OCI-LY7 (cell line): ENCODE measurements at regions not wholly inside any gene's neighbourhood (a gene's known extent, or its start where the extent isn't known, plus 50 kb on each side); places are given as distances from the start of the nearest gene placed in this dataset.

ENCODE experiments used
- BruUV-seq: library from RNA; stranded (reverse); fragments of 400-500 nt; replicated peaks from 2 replicates; lab custom pipeline; 2021; lab: Mats Ljungman, UMichigan
- CTCF ChIA-PET: fragments of 300-600 bp; sonication (Branson Sonifier 250); formaldehyde crosslinking; loops from one replicate; lab custom pipeline; 2022; ENCODE audit warnings: antibody characterized with exemption; ENCODE audit not compliant: unreplicated experiment; lab: Charles Lee
- POLR2A ChIA-PET: fragments of 300-600 bp; sonication (Branson Sonifier 250); formaldehyde crosslinking; loops from one replicate; lab custom pipeline; 2022; ENCODE audit warnings: antibody characterized with exemption; lab: Charles Lee
- DNase-seq: peaks from one replicate; pipeline ENCODE4 v3.0.0-alpha.2; 2015; ENCODE audit warnings: low spot score
- H2AFZ ChIP-seq: fragments of 200-600 bp; sonication (generic), shearing (Covaris generic); 2 replicates; pipeline ENCODE4 v1.6.1; 2014; ENCODE audit warnings: mild to moderate bottlenecking, antibody characterized with exemption, low read length, moderate library complexity
- H3K27ac ChIP-seq: fragments of 200-600 bp; sonication (generic); 2 replicates; pipeline ENCODE4 v1.5.1; 2014; ENCODE audit warnings: mixed run types, low read depth, mild to moderate bottlenecking, moderate library complexity, low read length, inconsistent platforms; ENCODE audit not compliant: poor library complexity, severe bottlenecking
- H3K36me3 ChIP-seq: fragments of 200-600 bp; sonication (generic); 2 replicates; pipeline ENCODE4 v1.6.1; 2014; ENCODE audit warnings: mild to moderate bottlenecking, antibody characterized with exemption, low read length, moderate library complexity, mixed read lengths; ENCODE audit not compliant: insufficient read depth
- H3K4me1 ChIP-seq: fragments of 200-600 bp; sonication (generic); 2 replicates; pipeline ENCODE4 v1.5.1; 2014; ENCODE audit warnings: mild to moderate bottlenecking, low read length; ENCODE audit not compliant: insufficient read depth, poor library complexity, severe bottlenecking
- H3K4me2 ChIP-seq: fragments of 200-600 bp; sonication (generic); 2 replicates; pipeline ENCODE4 v1.6.1; 2014; ENCODE audit warnings: mild to moderate bottlenecking, low read length
- H3K4me3 ChIP-seq: fragments of 200-600 bp; sonication (generic); 2 replicates; pipeline ENCODE4 v1.5.1; 2014; ENCODE audit warnings: mild to moderate bottlenecking, low read depth, low read length; ENCODE audit not compliant: poor library complexity, severe bottlenecking
- H3K79me2 ChIP-seq: fragments of 200-600 bp; sonication (generic); 2 replicates; pipeline ENCODE4 v1.6.1; 2016; ENCODE audit warnings: low read depth, mild to moderate bottlenecking, low read length, moderate library complexity, mixed read lengths; ENCODE audit not compliant: insufficient read depth
- H3K9me2 ChIP-seq: fragments of 200-600 bp; sonication (generic); 2 replicates; pipeline ENCODE4 v1.6.1; 2016; ENCODE audit warnings: mild to moderate bottlenecking, low read length, mixed read lengths; ENCODE audit not compliant: insufficient read depth
- H3K9me3 ChIP-seq: fragments of 200-600 bp; sonication (generic); 2 replicates; pipeline ENCODE4 v1.6.1; 2014; ENCODE audit warnings: mild to moderate bottlenecking, mixed run types, low read length, mixed read lengths
- H4K20me1 ChIP-seq: fragments of 200-600 bp; sonication (generic); 2 replicates; pipeline ENCODE4 v1.6.1; 2014; ENCODE audit warnings: mild to moderate bottlenecking, antibody characterized with exemption, low read length, moderate library complexity, mixed read lengths; ENCODE audit not compliant: insufficient read depth
- EZH2phosphoT487 ChIP-seq: fragments of 200-600 bp; sonication (generic); IDR thresholded peaks from 2 replicates; pipeline ENCODE4 v1.6.1; 2018; ENCODE audit warnings: low read depth, borderline replicate concordance, mild to moderate bottlenecking, mixed run types, antibody characterized with exemption, low read length, moderate library complexity, mixed read lengths
- intact Hi-C: fragments of 100-400 bp; cut with micrococcal nuclease; formaldehyde crosslinking; loops from one replicate; pipeline ENCODE4 v1.10.0; 2022; ENCODE audit not compliant: unreplicated experiment
- TF ChIP-seq, protein P1 (sequence below): fragments of 200-600 bp; sonication (generic); conservative IDR thresholded peaks from 2 replicates; pipeline ENCODE4 v1.5.1; 2014; ENCODE audit warnings: mild to moderate bottlenecking, antibody characterized with exemption, low read length, moderate library complexity, mixed read lengths

DNA sequence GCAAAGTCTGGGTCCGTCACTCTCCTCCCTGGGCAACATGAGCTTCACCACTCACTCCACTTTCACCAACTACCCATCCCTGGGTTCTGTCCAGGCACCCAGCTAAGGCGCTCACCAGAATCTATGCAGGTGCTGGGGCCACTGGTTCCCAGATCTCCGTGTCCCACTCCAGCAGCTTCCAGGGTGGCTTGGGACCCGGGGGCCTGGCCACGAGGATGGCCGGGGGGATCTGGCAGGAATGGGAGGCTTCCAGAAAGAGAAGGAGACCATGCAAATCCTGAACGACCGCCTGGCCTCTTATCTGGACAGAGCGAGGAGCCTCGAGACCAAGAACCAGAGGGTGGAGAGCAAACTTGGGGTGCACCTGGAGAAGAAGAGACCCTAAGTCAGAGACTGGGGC lies 1611.0 kb upstream of the ACO1 start:
- Histone ChIP-seq H3K36me3 (no peaks in the 10 kb centered on the region), H2AFZ (no peak overlapping the region), H3K27ac (no peak overlapping the region), H3K9me3 (no peaks in the 10 kb centered on the region), H3K4me2 (no peak overlapping the region), H3K4me3 (no peak overlapping the region), H3K9me2 (no peaks in the 10 kb centered on the region), H3K79me2 (no peaks in the 10 kb centered on the region), H3K4me1 (no peaks in the 10 kb centered on the region), H4K20me1 (no peaks in the 10 kb centered on the region)
- ChIA-PET CTCF (no interaction called here), POLR2A (no interaction called here)
- no TSS peak for BruUV-seq
- DNase-seq = no peak
- intact Hi-C loops = no loop called here
- TF ChIP-seq, protein P1, sequence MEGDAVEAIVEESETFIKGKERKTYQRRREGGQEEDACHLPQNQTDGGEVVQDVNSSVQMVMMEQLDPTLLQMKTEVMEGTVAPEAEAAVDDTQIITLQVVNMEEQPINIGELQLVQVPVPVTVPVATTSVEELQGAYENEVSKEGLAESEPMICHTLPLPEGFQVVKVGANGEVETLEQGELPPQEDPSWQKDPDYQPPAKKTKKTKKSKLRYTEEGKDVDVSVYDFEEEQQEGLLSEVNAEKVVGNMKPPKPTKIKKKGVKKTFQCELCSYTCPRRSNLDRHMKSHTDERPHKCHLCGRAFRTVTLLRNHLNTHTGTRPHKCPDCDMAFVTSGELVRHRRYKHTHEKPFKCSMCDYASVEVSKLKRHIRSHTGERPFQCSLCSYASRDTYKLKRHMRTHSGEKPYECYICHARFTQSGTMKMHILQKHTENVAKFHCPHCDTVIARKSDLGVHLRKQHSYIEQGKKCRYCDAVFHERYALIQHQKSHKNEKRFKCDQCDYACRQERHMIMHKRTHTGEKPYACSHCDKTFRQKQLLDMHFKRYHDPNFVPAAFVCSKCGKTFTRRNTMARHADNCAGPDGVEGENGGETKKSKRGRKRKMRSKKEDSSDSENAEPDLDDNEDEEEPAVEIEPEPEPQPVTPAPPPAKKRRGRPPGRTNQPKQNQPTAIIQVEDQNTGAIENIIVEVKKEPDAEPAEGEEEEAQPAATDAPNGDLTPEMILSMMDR = no peak
- no peak for TF ChIP-seq EZH2phosphoT487

DNA sequence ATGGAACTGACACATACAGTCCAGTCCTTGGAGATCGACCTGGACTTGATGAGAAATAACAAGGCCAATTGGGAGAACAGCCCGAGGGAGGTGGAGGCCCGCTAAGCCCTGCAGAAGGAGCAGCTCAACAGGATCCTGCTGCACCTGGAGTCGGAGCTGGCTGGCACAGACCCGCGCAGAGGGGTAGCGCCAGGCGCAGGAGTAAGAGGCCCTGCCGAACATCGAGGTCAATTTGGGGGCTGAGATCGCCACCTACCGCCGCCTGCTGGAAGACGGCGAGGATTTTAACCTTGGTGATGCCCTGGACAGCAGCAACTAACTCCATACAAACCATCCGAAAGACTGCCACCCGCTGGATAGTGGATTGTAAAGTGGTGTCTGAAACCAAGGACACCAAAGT lies 1610.1 kb upstream of the ACO1 start:
- Histone ChIP-seq H3K79me2 (no peaks in the 10 kb centered on the region), H3K4me1 (no peaks in the 10 kb centered on the region), H3K9me3 (no peaks in the 10 kb centered on the region), H3K9me2 (no peaks in the 10 kb centered on the region), H4K20me1 (no peaks in the 10 kb centered on the region), H3K4me3 (no peak overlapping the region), H2AFZ (no peak overlapping the region), H3K36me3 (no peaks in the 10 kb centered on the region), H3K27ac (no peak overlapping the region), H3K4me2 (no peak overlapping the region)
- intact Hi-C loops = no loop called here
- TF ChIP-seq, protein P1 = peak; percentile 24; the same call in 1 of the 2 replicates
- TF ChIP-seq EZH2phosphoT487 = no peak
- no TSS peak for BruUV-seq
- DNase-seq = no peak
- CTCF ChIA-PET = no interaction called here
- POLR2A ChIA-PET = no interaction called here

DNA sequence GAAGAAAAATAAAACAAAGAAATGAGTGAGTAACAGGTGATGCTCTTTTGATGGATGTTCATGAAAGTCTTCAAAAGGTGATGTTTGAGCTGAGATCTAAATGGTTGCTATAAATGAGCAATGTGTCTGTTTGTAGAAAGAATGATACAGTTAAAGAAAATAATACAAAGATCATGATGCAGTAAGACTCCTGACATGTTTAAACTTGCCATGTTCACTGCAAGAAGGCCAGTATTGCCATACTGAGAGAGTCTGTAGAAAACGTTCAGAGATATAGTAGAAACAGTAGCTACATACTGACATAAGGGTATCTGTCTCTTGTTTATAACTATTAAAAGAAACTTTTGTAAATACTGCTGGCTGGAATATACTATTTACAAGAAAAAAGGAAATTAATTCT lies 1609.2 kb upstream of the ACO1 start:
- H3K4me1 ChIP-seq = no peaks in the 10 kb centered on the region

More for the DNA sequence above, 1609.2 kb upstream of the ACO1 start:
- Histone ChIP-seq H3K4me3 (no peak overlapping the region), H3K9me3 (no peaks in the 10 kb centered on the region), H3K79me2 (no peaks in the 10 kb centered on the region), H3K27ac (no peak overlapping the region), H3K4me2 (no peak overlapping the region), H4K20me1 (no peaks in the 10 kb centered on the region), H2AFZ (no peak overlapping the region), H3K9me2 (no peaks in the 10 kb centered on the region), H3K36me3 (no peaks in the 10 kb centered on the region)
- no peak for TF ChIP-seq EZH2phosphoT487
- TF ChIP-seq, protein P1 = no peak
- no peak for DNase-seq
- BruUV-seq = no TSS peak
- intact Hi-C loops = no loop called here
- ChIA-PET POLR2A (interaction anchor here (0.7 to 1.0 kb wide), 2 partner anchors 13 to 396 kb away, joined by 3 read pairs; no protein-coding TSS in a partner anchor), CTCF (no interaction called here)
